NT2/D1 (cell line): ENCODE measurements at regions not wholly inside any gene's neighbourhood (a gene's known extent, or its start where the extent isn't known, plus 50 kb on each side); places are given as distances from the start of the nearest gene placed in this dataset.

Experiments
- DNase-seq: peaks from one replicate; pipeline ENCODE4 v3.0.0-alpha.2; 2011; ENCODE audit warnings: low read depth, low spot score
- H3K27me3 ChIP-seq: 2 replicates; pipeline ENCODE4 v1.6.0; 2011; ENCODE audit warnings: mild to moderate bottlenecking; ENCODE audit not compliant: insufficient read length, insufficient read depth
- H3K36me3 ChIP-seq: 2 replicates; pipeline ENCODE4 v1.6.1; 2011; ENCODE audit warnings: mild to moderate bottlenecking, low read length, mixed read lengths; ENCODE audit not compliant: insufficient read depth, insufficient read length
- H3K4me1 ChIP-seq: 2 replicates; pipeline ENCODE4 v1.5.1; 2011; ENCODE audit not compliant: insufficient read depth, insufficient read length
- H3K4me3 ChIP-seq: 2 replicates; pipeline ENCODE4 v1.5.1; 2011; ENCODE audit warnings: low read depth; ENCODE audit not compliant: insufficient read length
- H3K9ac ChIP-seq: 2 replicates; pipeline ENCODE4 v1.6.0; 2011; ENCODE audit warnings: low read depth; ENCODE audit not compliant: insufficient read length
- H3K9me3 ChIP-seq: 2 replicates; pipeline ENCODE4 v1.5.1; 2011; ENCODE audit warnings: mild to moderate bottlenecking, low read length; ENCODE audit not compliant: insufficient read depth
- SUZ12 ChIP-seq: IDR thresholded peaks from 2 replicates; pipeline ENCODE4 v1.6.1; 2011; ENCODE audit not compliant: insufficient read length, insufficient read depth; ENCODE audit errors: extremely low read depth
- YY1 ChIP-seq: IDR thresholded peaks from 2 replicates; pipeline ENCODE4 v1.6.1; 2011; ENCODE audit not compliant: insufficient read length, insufficient read depth
- ZNF274 ChIP-seq: IDR thresholded peaks from 2 replicates; pipeline ENCODE4 v1.6.1; 2011; ENCODE audit warnings: mild to moderate bottlenecking, low read depth, low read length

GRCh38 chr12:94856324-94856723, 147.2 kb downstream of the NDUFA12 start:
- Histone ChIP-seq H3K9ac (no peak overlapping the region), H3K4me3 (no peak overlapping the region), H3K36me3 (no peaks in the 10 kb centered on the region), H3K9me3 (no peaks in the 10 kb centered on the region), H3K27me3 (no peaks in the 10 kb centered on the region), H3K4me1 (no peaks in the 10 kb centered on the region)
- TF ChIP-seq SUZ12 (no peak), YY1 (no peak), ZNF274 (no peak)
- DNase-seq: no peak

DNA sequence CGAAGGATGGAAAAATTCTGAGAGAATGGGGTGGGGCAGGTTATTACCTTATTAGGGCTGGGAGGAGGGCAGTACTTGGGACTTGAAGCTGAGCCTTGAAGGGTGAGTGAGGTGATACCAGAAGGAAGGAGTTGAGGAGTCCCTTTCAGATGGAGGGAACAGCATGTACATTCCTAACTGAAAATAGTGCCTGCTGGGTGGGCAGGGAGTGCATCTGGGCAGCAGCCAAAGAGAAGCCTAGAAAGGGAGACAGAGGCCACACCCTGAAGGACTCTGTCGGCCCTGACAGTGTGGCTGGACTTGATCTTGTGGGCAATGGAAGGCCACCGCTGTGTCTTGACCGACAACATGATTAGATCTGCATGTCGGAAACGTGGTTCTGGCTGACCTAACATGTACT, 147.6 kb downstream of the NDUFA12 start:
- H3K9ac ChIP-seq: no peak overlapping the region
- H3K27me3 ChIP-seq: no peaks in the 10 kb centered on the region
- H3K9me3 ChIP-seq: peaks cover 3% of the 10 kb centered on the region; the same call in 1 of the 2 replicates
- no peak for DNase-seq
- H3K4me3 ChIP-seq: no peak overlapping the region
- no peaks in the 10 kb centered on the region for H3K4me1 ChIP-seq
- no peak for TF ChIP-seq SUZ12
- no peaks in the 10 kb centered on the region for H3K36me3 ChIP-seq

DNA sequence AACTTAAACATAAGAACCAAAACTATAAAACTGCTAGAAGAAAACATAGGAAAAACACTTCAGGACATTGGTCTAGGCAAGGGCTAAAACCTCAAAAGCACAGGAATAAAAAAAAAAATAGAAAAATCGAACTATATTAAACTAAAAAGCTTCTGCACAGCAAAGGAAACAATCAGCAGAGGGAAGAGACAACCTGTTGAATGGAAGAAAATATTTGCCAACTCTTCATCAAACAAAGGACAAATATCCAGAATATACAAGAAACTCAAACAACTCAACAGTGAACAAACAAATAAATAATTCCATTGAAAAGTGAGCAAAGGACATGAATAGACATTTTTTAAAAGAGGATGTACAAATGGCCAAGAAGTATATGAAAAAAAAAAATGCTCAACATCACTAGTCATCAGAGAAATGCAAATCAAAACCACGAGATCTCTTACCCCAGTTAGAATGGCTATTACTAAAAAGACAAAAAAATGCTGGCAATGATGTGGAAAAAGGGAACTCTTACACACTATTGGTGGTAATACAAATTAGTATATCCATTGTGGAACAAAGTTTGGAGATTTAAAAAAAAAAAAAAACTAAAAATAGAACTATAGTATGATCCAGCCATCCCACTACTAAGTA, 152.0 kb downstream of the NDUFA12 start:
- H3K27me3 ChIP-seq: no peaks in the 10 kb centered on the region
- peaks cover 4% of the 10 kb centered on the region; the same call in 1 of the 2 replicates for H3K9me3 ChIP-seq
- H3K9ac ChIP-seq: no peak overlapping the region
- no peak for DNase-seq
- no peak overlapping the region for H3K4me3 ChIP-seq
- no peaks in the 10 kb centered on the region for H3K36me3 ChIP-seq
- no peak for TF ChIP-seq ZNF274
- TF ChIP-seq YY1: no peak
- no peak for TF ChIP-seq SUZ12
- H3K4me1 ChIP-seq: peaks cover 4% of the 10 kb centered on the region

GRCh38 chr12:94849411-94849976, 154.0 kb downstream of the NDUFA12 start:
- Histone ChIP-seq H3K4me1 (peaks cover 4% of the 10 kb centered on the region), H3K9ac (no peak overlapping the region), H3K4me3 (no peak overlapping the region), H3K9me3 (peaks cover 4% of the 10 kb centered on the region; the same call in 1 of the 2 replicates), H3K36me3 (no peaks in the 10 kb centered on the region), H3K27me3 (no peaks in the 10 kb centered on the region)
- TF ChIP-seq SUZ12: no peak
- no peak for TF ChIP-seq YY1
- TF ChIP-seq ZNF274: no peak
- no peak for DNase-seq

DNA sequence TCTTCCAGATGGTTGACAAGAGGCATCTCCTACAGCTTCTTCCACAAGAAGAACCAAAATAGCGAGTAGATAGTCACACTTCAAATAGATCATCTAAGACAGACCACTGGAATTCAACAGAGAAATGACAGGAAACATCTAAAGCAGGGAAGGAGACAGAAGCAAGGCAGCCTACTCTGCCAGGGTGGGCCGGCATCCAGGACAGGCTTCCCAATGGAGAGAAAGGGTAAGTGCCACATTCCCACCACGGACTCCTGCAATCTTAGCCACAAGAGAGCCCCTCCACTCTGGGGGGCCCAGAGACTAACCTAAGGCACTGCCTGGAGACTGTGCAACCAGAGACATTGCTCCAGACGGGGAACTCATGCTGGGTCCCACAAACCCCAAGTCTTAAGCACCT, 154.5 kb downstream of the NDUFA12 start:
- H3K9me3 ChIP-seq: peaks cover 4% of the 10 kb centered on the region; the same call in 1 of the 2 replicates
- no peak overlapping the region for H3K9ac ChIP-seq
- H3K27me3 ChIP-seq: no peaks in the 10 kb centered on the region
- TF ChIP-seq ZNF274 (no peak), SUZ12 (no peak), YY1 (no peak)
- no peak overlapping the region for H3K4me3 ChIP-seq
- no peaks in the 10 kb centered on the region for H3K36me3 ChIP-seq
- DNase-seq: no peak
- peaks cover 4% of the 10 kb centered on the region for H3K4me1 ChIP-seq

DNA sequence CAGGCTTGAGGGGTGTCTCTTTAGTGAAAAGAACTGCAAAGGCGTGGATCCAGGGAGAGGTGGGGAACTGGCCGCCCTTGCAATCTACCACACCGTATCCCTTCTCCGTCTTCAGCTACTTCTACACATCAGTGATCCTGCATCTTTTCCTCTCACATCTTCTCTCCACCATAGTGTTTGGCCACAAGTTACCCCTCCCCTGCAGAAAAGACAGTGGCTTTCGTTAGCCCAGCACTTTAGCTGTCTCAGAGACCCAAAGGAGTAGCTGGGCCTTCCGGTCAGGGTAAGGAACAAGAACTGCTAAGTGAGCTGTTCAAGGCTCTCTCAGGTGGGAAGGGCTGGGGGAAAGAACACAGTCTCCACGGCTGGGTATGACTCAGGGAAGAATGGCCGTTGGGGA, 158.4 kb downstream of the NDUFA12 start:
- Histone ChIP-seq H3K4me3 (no peak overlapping the region), H3K4me1 (peaks cover 4% of the 10 kb centered on the region), H3K27me3 (no peaks in the 10 kb centered on the region), H3K9ac (no peak overlapping the region), H3K9me3 (no peaks in the 10 kb centered on the region), H3K36me3 (no peaks in the 10 kb centered on the region)
- DNase-seq: no peak
- TF ChIP-seq ZNF274 (no peak), YY1 (no peak), SUZ12 (no peak)

- no peaks in the 10 kb centered on the region for H3K27me3 ChIP-seq
- peaks cover 2% of the 10 kb centered on the region for H3K4me1 ChIP-seq
- H3K9me3 ChIP-seq: no peaks in the 10 kb centered on the region
- no peaks in the 10 kb centered on the region for H3K36me3 ChIP-seq
- peak; percentile 28 for DNase-seq
- no peak overlapping the region for H3K4me3 ChIP-seq
- H3K9ac ChIP-seq: no peak overlapping the region
- no peak for TF ChIP-seq YY1
- no peak for TF ChIP-seq ZNF274
- no peak for TF ChIP-seq SUZ12
Measured at GRCh38 chr12:94844452-94844851, 159.0 kb downstream of the NDUFA12 start.
